HL-60 (cell line): ENCODE measurements at regions not wholly inside any gene's neighbourhood (a gene's known extent, or its start where the extent isn't known, plus 50 kb on each side); places are given as distances from the start of the nearest gene placed in this dataset.

Source experiments
- DNase-seq, 2 experiments: peaks; one replicate each; pipeline ENCODE4 v3.0.0-alpha.2; 2010 to 2020; ENCODE audit warnings: low read depth in 1 of 2, low spot score in 1 of 2
- H3K27ac ChIP-seq: fragments of 250-450 bp; sonication (Bioruptor Pico); replicated peaks from 2 replicates; pipeline ENCODE4 v1.5.1; 2020; ENCODE audit warnings: mild to moderate bottlenecking, moderate library complexity
- H3K27me3 ChIP-seq: fragments of 250-450 bp; sonication (Bioruptor Pico); 2 replicates; pipeline ENCODE4 v1.5.1; 2021; ENCODE audit warnings: mild to moderate bottlenecking, moderate library complexity; ENCODE audit not compliant: insufficient read depth, poor library complexity, severe bottlenecking
- H3K4me3 ChIP-seq: replicated peaks from 2 replicates; pipeline ENCODE4 v1.5.1; 2011; ENCODE audit warnings: mild to moderate bottlenecking, control low read depth, low read length; ENCODE audit not compliant: insufficient read depth
- GABPA ChIP-seq: IDR thresholded peaks from 2 replicates; pipeline ENCODE4 v1.6.1; 2012; ENCODE audit warnings: low read depth
- POLR2AphosphoS5 ChIP-seq: IDR thresholded peaks from 2 replicates; pipeline ENCODE4 v1.6.1; 2012; ENCODE audit warnings: low read depth
- SPI1 ChIP-seq: IDR thresholded peaks from 2 replicates; pipeline ENCODE4 v1.6.1; 2012; ENCODE audit warnings: low read depth, mild to moderate bottlenecking, borderline replicate concordance
- TF ChIP-seq, protein P1 (sequence below): IDR thresholded peaks from 2 replicates; pipeline ENCODE4 v1.6.1; 2012; ENCODE audit warnings: low read depth; ENCODE audit not compliant: insufficient replicate concordance
- TF ChIP-seq, protein P2 (sequence below): IDR thresholded peaks from one replicate; pipeline ENCODE4 v1.5.1; 2011; ENCODE audit warnings: low read length, control low read depth, inconsistent platforms; ENCODE audit not compliant: insufficient read depth

- Histone ChIP-seq H3K4me3 (no peak overlapping the region), H3K27ac (no peak overlapping the region), H3K27me3 (no peaks in the 10 kb centered on the region)
- DNase-seq = no peak
- TF ChIP-seq, protein P1, sequence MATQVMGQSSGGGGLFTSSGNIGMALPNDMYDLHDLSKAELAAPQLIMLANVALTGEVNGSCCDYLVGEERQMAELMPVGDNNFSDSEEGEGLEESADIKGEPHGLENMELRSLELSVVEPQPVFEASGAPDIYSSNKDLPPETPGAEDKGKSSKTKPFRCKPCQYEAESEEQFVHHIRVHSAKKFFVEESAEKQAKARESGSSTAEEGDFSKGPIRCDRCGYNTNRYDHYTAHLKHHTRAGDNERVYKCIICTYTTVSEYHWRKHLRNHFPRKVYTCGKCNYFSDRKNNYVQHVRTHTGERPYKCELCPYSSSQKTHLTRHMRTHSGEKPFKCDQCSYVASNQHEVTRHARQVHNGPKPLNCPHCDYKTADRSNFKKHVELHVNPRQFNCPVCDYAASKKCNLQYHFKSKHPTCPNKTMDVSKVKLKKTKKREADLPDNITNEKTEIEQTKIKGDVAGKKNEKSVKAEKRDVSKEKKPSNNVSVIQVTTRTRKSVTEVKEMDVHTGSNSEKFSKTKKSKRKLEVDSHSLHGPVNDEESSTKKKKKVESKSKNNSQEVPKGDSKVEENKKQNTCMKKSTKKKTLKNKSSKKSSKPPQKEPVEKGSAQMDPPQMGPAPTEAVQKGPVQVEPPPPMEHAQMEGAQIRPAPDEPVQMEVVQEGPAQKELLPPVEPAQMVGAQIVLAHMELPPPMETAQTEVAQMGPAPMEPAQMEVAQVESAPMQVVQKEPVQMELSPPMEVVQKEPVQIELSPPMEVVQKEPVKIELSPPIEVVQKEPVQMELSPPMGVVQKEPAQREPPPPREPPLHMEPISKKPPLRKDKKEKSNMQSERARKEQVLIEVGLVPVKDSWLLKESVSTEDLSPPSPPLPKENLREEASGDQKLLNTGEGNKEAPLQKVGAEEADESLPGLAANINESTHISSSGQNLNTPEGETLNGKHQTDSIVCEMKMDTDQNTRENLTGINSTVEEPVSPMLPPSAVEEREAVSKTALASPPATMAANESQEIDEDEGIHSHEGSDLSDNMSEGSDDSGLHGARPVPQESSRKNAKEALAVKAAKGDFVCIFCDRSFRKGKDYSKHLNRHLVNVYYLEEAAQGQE = no peak
- no peak for TF ChIP-seq SPI1
- TF ChIP-seq, protein P2, sequence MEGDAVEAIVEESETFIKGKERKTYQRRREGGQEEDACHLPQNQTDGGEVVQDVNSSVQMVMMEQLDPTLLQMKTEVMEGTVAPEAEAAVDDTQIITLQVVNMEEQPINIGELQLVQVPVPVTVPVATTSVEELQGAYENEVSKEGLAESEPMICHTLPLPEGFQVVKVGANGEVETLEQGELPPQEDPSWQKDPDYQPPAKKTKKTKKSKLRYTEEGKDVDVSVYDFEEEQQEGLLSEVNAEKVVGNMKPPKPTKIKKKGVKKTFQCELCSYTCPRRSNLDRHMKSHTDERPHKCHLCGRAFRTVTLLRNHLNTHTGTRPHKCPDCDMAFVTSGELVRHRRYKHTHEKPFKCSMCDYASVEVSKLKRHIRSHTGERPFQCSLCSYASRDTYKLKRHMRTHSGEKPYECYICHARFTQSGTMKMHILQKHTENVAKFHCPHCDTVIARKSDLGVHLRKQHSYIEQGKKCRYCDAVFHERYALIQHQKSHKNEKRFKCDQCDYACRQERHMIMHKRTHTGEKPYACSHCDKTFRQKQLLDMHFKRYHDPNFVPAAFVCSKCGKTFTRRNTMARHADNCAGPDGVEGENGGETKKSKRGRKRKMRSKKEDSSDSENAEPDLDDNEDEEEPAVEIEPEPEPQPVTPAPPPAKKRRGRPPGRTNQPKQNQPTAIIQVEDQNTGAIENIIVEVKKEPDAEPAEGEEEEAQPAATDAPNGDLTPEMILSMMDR = no peak
- TF ChIP-seq GABPA = no peak
- TF ChIP-seq POLR2AphosphoS5 = no peak
Observed at GRCh38 chr2:60634438-60634837, 81.0 kb upstream of the BCL11A start.

- TF ChIP-seq SPI1 (no peak), GABPA (no peak), POLR2AphosphoS5 (no peak)
- TF ChIP-seq, protein P2 = peak; percentile 42
- TF ChIP-seq, protein P1 = no peak
- H3K4me3 ChIP-seq = no peak overlapping the region
- no peaks in the 10 kb centered on the region for H3K27me3 ChIP-seq
- no peak overlapping the region for H3K27ac ChIP-seq
- DNase-seq = peak in 1 of 2 experiments; percentile 26
Observed at GRCh38 chr2:60641811-60642788, 88.6 kb upstream of the BCL11A start.

- no peak for DNase-seq
- Histone ChIP-seq H3K27me3 (no peaks in the 10 kb centered on the region), H3K4me3 (no peak overlapping the region), H3K27ac (no peak overlapping the region)
- TF ChIP-seq POLR2AphosphoS5 (no peak), SPI1 (no peak), GABPA (no peak)
- TF ChIP-seq, protein P1 = no peak
- TF ChIP-seq, protein P2 = no peak
Observed at GRCh38 chr2:60643747-60644146, 90.3 kb upstream of the BCL11A start.
